HepG2 (cell line): ENCODE measurements at regions not wholly inside any gene's neighbourhood (a gene's known extent, or its start where the extent isn't known, plus 50 kb on each side); places are given as distances from the start of the nearest gene placed in this dataset.

Experiments
- ATAC-seq: fragments of 200-7000 bp; cut with Tn5 transposase; 3 replicates; pipeline ENCODE4 v1.9.1; 2020; ENCODE audit warnings: mild to moderate bottlenecking, moderate library complexity
- BruUV-seq: library from RNA; stranded (reverse); fragments of 400-500 nt; replicated peaks from 2 replicates; lab custom pipeline; 2021; lab: Mats Ljungman, UMichigan
- CTCF ChIA-PET: fragments of 300-600 bp; formaldehyde crosslinking; extraction: SDS; loops from one replicate; lab custom pipeline; 2021; ENCODE audit warnings: low total read pairs, inconsistent platforms, low intra/inter-chr PET ratio; lab: Yijun Ruan, JAX
- POLR2A ChIA-PET: fragments of 350-600 bp; sonication (Branson Sonifier 250); formaldehyde crosslinking; loops from one replicate; lab custom pipeline; 2020; ENCODE audit warnings: antibody characterized with exemption, inconsistent platforms; lab: Yijun Ruan, JAX
- DNase-seq: peaks from one replicate; pipeline ENCODE4 v3.0.0-alpha.2; 2015; ENCODE audit warnings: low spot score
- FAIRE-seq: peaks from 3 replicates; lab custom pipeline; 2011; peaks lifted over from hg19 to GRCh38; lab: Jason Lieb, UNC
- H2AFZ ChIP-seq: one replicate; pipeline ENCODE4 v1.6.1; 2011; ENCODE audit warnings: low read length, inconsistent platforms
- H3K27ac ChIP-seq: fragments of 300-600 bp; 3 replicates; pipeline ENCODE4 v1.8.0; 2011; ENCODE audit warnings: mixed run types, mild to moderate bottlenecking, mixed read lengths, low read length, inconsistent platforms; ENCODE audit not compliant: insufficient read depth; ENCODE audit errors: extremely low read length
- H3K27me3 ChIP-seq, 2 experiments: fragments of 200-600 bp in 1 of 2; 2 replicates in 1 of 2; 3 replicates in 1 of 2; pipeline versions ENCODE4 v1.6.0 to v1.8.0; 2011; ENCODE audit warnings: low read length in 2 of 2, mild to moderate bottlenecking in 2 of 2, moderate library complexity in 2 of 2, inconsistent platforms in 1 of 2; ENCODE audit not compliant: insufficient read depth in 2 of 2, control insufficient read depth in 1 of 2
- H3K36me3 ChIP-seq, 2 experiments: fragments of 200-600 bp in 1 of 2; replicated peaks in 1 of 2; 2 replicates in 1 of 2; 3 replicates in 1 of 2; pipeline versions ENCODE4 v1.5.1 to v1.8.0; 2011; ENCODE audit warnings: low read length in 2 of 2, inconsistent platforms in 1 of 2; ENCODE audit not compliant: insufficient read depth in 2 of 2, control insufficient read depth in 1 of 2
- H3K4me1 ChIP-seq: 2 replicates; pipeline ENCODE4 v1.5.1; 2012; ENCODE audit warnings: low read length, inconsistent platforms; ENCODE audit not compliant: insufficient read depth
- H3K4me2 ChIP-seq: 2 replicates; pipeline ENCODE4 v1.6.0; 2011; ENCODE audit warnings: low read depth, low read length, inconsistent platforms
- H3K4me3 ChIP-seq, 3 experiments: fragments of 200-600 bp in 1 of 3; sonication (generic), shearing (Covaris generic) in 1 of 3; replicated peaks in 1 of 3; 2 replicates each; pipeline ENCODE4 v1.5.1; 2011 to 2016; ENCODE audit warnings: low read length in 3 of 3, inconsistent platforms in 2 of 3, low read depth in 2 of 3, mild to moderate bottlenecking in 2 of 3, control low read depth in 1 of 3, mixed read lengths in 1 of 3; ENCODE audit not compliant: insufficient read depth in 1 of 3
- H3K79me2 ChIP-seq: one replicate; pipeline ENCODE4 v1.6.1; 2011; ENCODE audit warnings: low read length, inconsistent platforms; ENCODE audit not compliant: insufficient read depth
- H3K9ac ChIP-seq: 2 replicates; pipeline ENCODE4 v1.6.0; 2011; ENCODE audit warnings: mild to moderate bottlenecking, low read depth, low read length, inconsistent platforms; ENCODE audit not compliant: insufficient read depth
- H3K9me3 ChIP-seq: 2 replicates; pipeline ENCODE4 v1.5.1; 2012; ENCODE audit warnings: mild to moderate bottlenecking, low read length
- H4K20me1 ChIP-seq: 2 replicates; pipeline ENCODE4 v1.6.0; 2011; ENCODE audit warnings: inconsistent platforms, mild to moderate bottlenecking, low read length, moderate library complexity; ENCODE audit not compliant: insufficient read depth
- CTCF ChIP-seq: sonication (generic); formaldehyde crosslinking; IDR thresholded peaks from 2 replicates; pipeline ENCODE4 v1.5.0; 2020; ENCODE audit warnings: mild to moderate bottlenecking, missing genetic modification reagents, moderate library complexity
- ELF3 ChIP-seq: IDR thresholded peaks from 2 replicates; pipeline ENCODE4 v1.6.1; 2016; ENCODE audit warnings: missing genetic modification reagents, missing compliant biosample characterization
- FUBP1 ChIP-seq: sonication (generic); formaldehyde crosslinking; IDR thresholded peaks from 2 replicates; pipeline ENCODE4 v1.5.1; 2020; ENCODE audit warnings: missing genetic modification reagents, mild to moderate bottlenecking, borderline replicate concordance
- GLI4 ChIP-seq: sonication (generic); formaldehyde crosslinking; IDR thresholded peaks from 2 replicates; pipeline ENCODE4 v1.5.1; 2020; ENCODE audit warnings: missing genetic modification reagents, mild to moderate bottlenecking, moderate library complexity, borderline replicate concordance
- HHEX ChIP-seq: IDR thresholded peaks from 2 replicates; pipeline ENCODE4 v1.6.1; 2016; ENCODE audit warnings: control low read depth
- HMG20A ChIP-seq: IDR thresholded peaks from 2 replicates; pipeline ENCODE4 v1.6.1; 2016; ENCODE audit warnings: borderline replicate concordance
- IKZF1 ChIP-seq: fragments of 450-650 bp; IDR thresholded peaks from 2 replicates; pipeline ENCODE4 v1.7.1; 2016
- IRF2 ChIP-seq: IDR thresholded peaks from 2 replicates; pipeline ENCODE4 v1.6.1; 2018; ENCODE audit warnings: missing genetic modification reagents, missing compliant biosample characterization
- MIER2 ChIP-seq: IDR thresholded peaks from 2 replicates; pipeline ENCODE4 v1.6.1; 2016; ENCODE audit warnings: missing biosample characterization, missing genetic modification reagents
- MIXL1 ChIP-seq: IDR thresholded peaks from 2 replicates; pipeline ENCODE4 v1.6.1; 2016
- NCOA2 ChIP-seq: sonication (generic); formaldehyde crosslinking; IDR thresholded peaks from 2 replicates; pipeline ENCODE4 v1.8.0; 2022; ENCODE audit warnings: inconsistent platforms
- NR3C1 ChIP-seq: sonication (generic); formaldehyde crosslinking; IDR thresholded peaks from 2 replicates; pipeline ENCODE4 v1.4.0; 2020; ENCODE audit warnings: missing genetic modification reagents
- PHF21A ChIP-seq: sonication (generic); formaldehyde crosslinking; IDR thresholded peaks from 2 replicates; pipeline ENCODE4 v1.5.0; 2020; ENCODE audit warnings: mild to moderate bottlenecking, missing genetic modification reagents
- RAD21 ChIP-seq: fragments of 450-650 bp; formaldehyde crosslinking; IDR thresholded peaks from 2 replicates; pipeline ENCODE4 v1.5.0; 2020; ENCODE audit warnings: mild to moderate bottlenecking
- ZBTB7A ChIP-seq: sonication (generic); formaldehyde crosslinking; IDR thresholded peaks from 2 replicates; pipeline ENCODE4 v1.8.0; 2022; ENCODE audit warnings: mild to moderate bottlenecking, missing genetic modification reagents
- ZNF580 ChIP-seq: IDR thresholded peaks from 2 replicates; pipeline ENCODE4 v1.6.1; 2016; ENCODE audit warnings: low read depth, borderline replicate concordance
- WGBS: methylation state at CpG from one replicate; pipeline ENCODE4 v1.1.6; 2017; ENCODE audit warnings: low lambda C conversion rate; 5-methylcytosine and 5-hydroxymethylcytosine counted together
- in situ Hi-C: cut with HindIII; loops from 2 replicates; pipeline ENCODE4 v1.10.0; 2017; ENCODE audit warnings: low pct_unique_long_range_greater_than_20kb; ENCODE audit not compliant: extremely low pct_ligation_motif_present
- intact Hi-C: fragments of 100-400 bp; cut with micrococcal nuclease; formaldehyde crosslinking; loops from one replicate; pipeline ENCODE4 v1.10.0; 2022; ENCODE audit not compliant: unreplicated experiment

GRCh38 chr3:44099566-44100297, 142.0 kb upstream of the TOPAZ1 start:
- H3K27me3 ChIP-seq: peaks cover 0 to 3% of the 10 kb centered on the region in 2 experiments; a peak in 3 of 5 replicates
- ATAC-seq (no peak), FAIRE-seq (no peak), DNase-seq (no peak)
- no peaks in the 10 kb centered on the region for H3K4me1 ChIP-seq
- H3K9me3 ChIP-seq: no peaks in the 10 kb centered on the region
- ChIA-PET POLR2A (no interaction called here), CTCF (no interaction called here)
- BruUV-seq: no TSS peak
- no peaks in the 10 kb centered on the region for H3K79me2 ChIP-seq
- H2AFZ ChIP-seq: no peak overlapping the region
- H4K20me1 ChIP-seq: no peaks in the 10 kb centered on the region
- 33% methylated on average over 6 of the region's 6 CpGs for WGBS
- TF ChIP-seq NR3C1 (CRISPR knock-in tag): no peak
- TF ChIP-seq MIXL1 (CRISPR knock-in tag): no peak
- no peak for TF ChIP-seq HHEX (CRISPR knock-in tag)
- no peak for TF ChIP-seq HMG20A (CRISPR knock-in tag)
- H3K36me3 ChIP-seq: no peaks in the 10 kb centered on the region
- no peak overlapping the region for H3K9ac ChIP-seq
- H3K4me2 ChIP-seq: no peak overlapping the region
- in situ Hi-C loops: no loop called here
- no peak overlapping the region for H3K27ac ChIP-seq
- no peak overlapping the region for H3K4me3 ChIP-seq
- intact Hi-C loops: no loop called here

- Histone ChIP-seq H3K27me3 (peaks cover 0 to 3% of the 10 kb centered on the region in 2 experiments; a peak in 3 of 5 replicates), H3K27ac (no peak overlapping the region), H3K4me3 (no peak overlapping the region), H3K36me3 (no peaks in the 10 kb centered on the region), H2AFZ (no peak overlapping the region), H3K4me2 (no peak overlapping the region), H4K20me1 (no peaks in the 10 kb centered on the region), H3K4me1 (no peaks in the 10 kb centered on the region), H3K79me2 (no peaks in the 10 kb centered on the region), H3K9me3 (no peaks in the 10 kb centered on the region), H3K9ac (no peak overlapping the region)
- POLR2A ChIA-PET: no interaction called here
- no TSS peak for BruUV-seq
- ATAC-seq: no peak
- intact Hi-C loops (no loop called here), in situ Hi-C loops (no loop called here)
- no peak for FAIRE-seq
- CTCF ChIA-PET: no interaction called here
- 12% methylated on average over 2 of the region's 2 CpGs for WGBS
- DNase-seq: no peak
- TF ChIP-seq FUBP1 (CRISPR knock-in tag) (no peak), IKZF1 (no peak), ELF3 (no peak), PHF21A (CRISPR knock-in tag) (no peak), IRF2 (CRISPR knock-in tag) (no peak), RAD21 (CRISPR knock-in tag) (no peak), CTCF (no peak), MIER2 (CRISPR knock-in tag) (no peak), ZNF580 (CRISPR knock-in tag) (no peak), GLI4 (CRISPR knock-in tag) (no peak), NCOA2 (no peak), ZBTB7A (CRISPR knock-in tag) (no peak)
Measured at GRCh38 chr3:44100298-44100695, 141.4 kb upstream of the TOPAZ1 start.
